GM23248 (cell line): ENCODE measurements at regions not wholly inside any gene's neighbourhood (a gene's known extent, or its start where the extent isn't known, plus 50 kb on each side); places are given as distances from the start of the nearest gene placed in this dataset.

Experiments used
- DNase-seq: peaks from one replicate; pipeline ENCODE4 v3.0.0-alpha.2; 2015
- H2AFZ ChIP-seq: fragments of 200-600 bp; sonication (generic); 2 replicates; pipeline ENCODE4 v1.6.1; 2016; ENCODE audit warnings: antibody characterized with exemption
- H3F3A ChIP-seq: fragments of 200-600 bp; sonication (generic); 2 replicates; pipeline ENCODE4 v1.6.1; 2016; ENCODE audit warnings: mild to moderate bottlenecking, antibody characterized with exemption, mixed run types; ENCODE audit not compliant: insufficient read depth
- H3K27ac ChIP-seq: fragments of 200-600 bp; sonication (generic); 2 replicates; pipeline ENCODE4 v1.5.1; 2016; ENCODE audit warnings: mild to moderate bottlenecking
- H3K27me3 ChIP-seq: fragments of 200-600 bp; sonication (generic); replicated peaks from 2 replicates; pipeline ENCODE4 v1.6.1; 2016; ENCODE audit warnings: mild to moderate bottlenecking; ENCODE audit not compliant: insufficient read depth
- H3K36me3 ChIP-seq: fragments of 200-600 bp; sonication (generic); 2 replicates; pipeline ENCODE4 v1.6.1; 2016; ENCODE audit warnings: low read depth, mild to moderate bottlenecking
- H3K4me1 ChIP-seq: fragments of 200-600 bp; sonication (generic); 2 replicates; pipeline ENCODE4 v1.6.1; 2016; ENCODE audit warnings: mild to moderate bottlenecking; ENCODE audit not compliant: insufficient read depth
- H3K4me2 ChIP-seq: fragments of 200-600 bp; sonication (generic); one replicate; pipeline ENCODE4 v1.6.1; 2016; ENCODE audit warnings: mild to moderate bottlenecking; ENCODE audit not compliant: unreplicated experiment
- H3K4me3 ChIP-seq: fragments of 200-600 bp; sonication (generic); 2 replicates; pipeline ENCODE4 v1.5.1; 2016; ENCODE audit warnings: mild to moderate bottlenecking
- H3K79me2 ChIP-seq: fragments of 200-600 bp; sonication (generic); 2 replicates; pipeline ENCODE4 v1.6.1; 2016; ENCODE audit warnings: mild to moderate bottlenecking; ENCODE audit not compliant: insufficient read depth
- H3K9ac ChIP-seq: fragments of 200-600 bp; sonication (generic); 2 replicates; pipeline ENCODE4 v1.6.1; 2016; ENCODE audit warnings: mild to moderate bottlenecking
- H3K9me2 ChIP-seq: fragments of 200-600 bp; sonication (generic); 2 replicates; pipeline ENCODE4 v1.6.1; 2016; ENCODE audit warnings: mixed run types, mild to moderate bottlenecking, moderate library complexity; ENCODE audit not compliant: insufficient read depth
- H3K9me3 ChIP-seq: fragments of 200-600 bp; sonication (generic); one replicate; pipeline ENCODE4 v1.6.1; 2017; ENCODE audit warnings: low read depth
- H4K20me1 ChIP-seq: fragments of 200-600 bp; sonication (generic); 2 replicates; pipeline ENCODE4 v1.6.0; 2016; ENCODE audit not compliant: insufficient read depth
- EZH2 ChIP-seq: fragments of 200-600 bp; sonication (generic); IDR thresholded peaks from 2 replicates; pipeline ENCODE4 v1.6.1; 2018; ENCODE audit warnings: antibody characterized with exemption, mild to moderate bottlenecking; ENCODE audit not compliant: insufficient read depth, poor library complexity, severe bottlenecking
- EZH2phosphoT487 ChIP-seq: fragments of 200-600 bp; sonication (generic); IDR thresholded peaks from 2 replicates; pipeline ENCODE4 v1.6.1; 2018; ENCODE audit warnings: antibody characterized with exemption, moderate library complexity, mild to moderate bottlenecking, low read depth; ENCODE audit not compliant: insufficient read depth
- WGBS, 2 experiments: methylation state at CpG; one replicate each; pipeline ENCODE4 v1.1.6; 2015 to 2017; ENCODE audit warnings: low lambda C conversion rate in 2 of 2, low coverage in 1 of 2; ENCODE audit errors: missing lambda C conversion rate in 2 of 2; 5-methylcytosine and 5-hydroxymethylcytosine counted together
- in situ Hi-C: fragments of 300-500 bp; cut with MboI; formaldehyde crosslinking; loops from 2 replicates; pipeline ENCODE4 v1.15.0; 2020

- in situ Hi-C loops: no loop called here
- Histone ChIP-seq H3K27me3 (no peaks in the 10 kb centered on the region), H3K27ac (no peak overlapping the region), H3F3A (no peaks in the 10 kb centered on the region), H3K4me3 (no peak overlapping the region), H3K9me2 (no peaks in the 10 kb centered on the region), H3K9me3 (no peaks in the 10 kb centered on the region), H4K20me1 (no peaks in the 10 kb centered on the region), H3K36me3 (no peaks in the 10 kb centered on the region), H2AFZ (no peak overlapping the region), H3K4me2 (no peak overlapping the region), H3K79me2 (no peaks in the 10 kb centered on the region), H3K9ac (no peak overlapping the region), H3K4me1 (no peaks in the 10 kb centered on the region)
- TF ChIP-seq EZH2 (no peak), EZH2phosphoT487 (no peak)
- WGBS, 2 experiments: 48 to 49% methylated on average over 17 of the region's 17 CpGs
- no peak for DNase-seq
Observed at GRCh38 chr6:67887747-67888545, 747.1 kb upstream of the ADGRB3 start.

- Histone ChIP-seq H3K9me2 (no peaks in the 10 kb centered on the region), H4K20me1 (no peaks in the 10 kb centered on the region), H3K9me3 (no peaks in the 10 kb centered on the region), H3K4me2 (no peak overlapping the region), H3K9ac (no peak overlapping the region), H3K4me1 (no peaks in the 10 kb centered on the region), H3K27ac (no peak overlapping the region), H2AFZ (no peak overlapping the region), H3K36me3 (no peaks in the 10 kb centered on the region), H3F3A (no peaks in the 10 kb centered on the region), H3K27me3 (no peaks in the 10 kb centered on the region), H3K79me2 (no peaks in the 10 kb centered on the region), H3K4me3 (no peak overlapping the region)
- WGBS, 2 experiments: 55 to 65% methylated on average over 4 of the region's 4 CpGs
- DNase-seq: no peak
- TF ChIP-seq EZH2 (no peak), EZH2phosphoT487 (no peak)
- in situ Hi-C loops: no loop called here
Observed at GRCh38 chr6:67887419-67887746, 747.7 kb upstream of the ADGRB3 start.

DNA sequence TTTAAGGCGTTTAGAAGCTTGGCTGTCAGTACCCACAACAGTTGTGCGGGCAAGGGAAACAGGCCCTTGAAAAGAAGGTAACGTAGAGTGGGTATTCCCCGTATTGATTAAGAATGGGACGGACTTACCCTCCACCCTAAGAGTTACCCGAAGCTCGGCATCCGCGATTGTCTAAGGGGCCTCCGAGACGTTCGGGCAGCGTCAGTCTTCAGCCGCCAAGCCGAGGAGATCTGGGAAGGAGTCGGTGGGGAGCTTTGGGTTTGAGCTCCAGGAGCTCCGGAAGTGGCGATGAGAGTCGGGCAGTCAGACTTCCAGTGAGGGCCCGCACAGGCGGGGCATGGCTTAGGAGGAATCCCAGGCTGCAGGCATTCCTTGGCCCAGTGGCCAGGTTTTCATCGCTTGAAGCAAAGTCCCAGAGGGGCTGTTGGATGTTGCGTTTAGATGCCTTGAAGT, 748.2 kb upstream of the ADGRB3 start:
- in situ Hi-C loops: no loop called here
- no peak overlapping the region for H3K9ac ChIP-seq
- 72 to 74% methylated on average over 22 to 23 of the region's 23 CpGs for WGBS, 2 experiments

GRCh38 chr6:67886036-67886707, 748.9 kb upstream of the ADGRB3 start:
- no peak for DNase-seq
- no peaks in the 10 kb centered on the region for H3K9me3 ChIP-seq

More for the DNA sequence above, 748.2 kb upstream of the ADGRB3 start:
- H3K27me3 ChIP-seq: no peaks in the 10 kb centered on the region
- TF ChIP-seq EZH2 (no peak), EZH2phosphoT487 (no peak)
- DNase-seq: no peak
- H3K79me2 ChIP-seq: no peaks in the 10 kb centered on the region
- H3F3A ChIP-seq: no peaks in the 10 kb centered on the region
- no peaks in the 10 kb centered on the region for H4K20me1 ChIP-seq
- no peak overlapping the region for H3K4me2 ChIP-seq
- no peaks in the 10 kb centered on the region for H3K4me1 ChIP-seq
- no peaks in the 10 kb centered on the region for H3K9me3 ChIP-seq
- H3K36me3 ChIP-seq: no peaks in the 10 kb centered on the region
- no peak overlapping the region for H3K27ac ChIP-seq
- H2AFZ ChIP-seq: no peak overlapping the region
- H3K4me3 ChIP-seq: no peak overlapping the region
- H3K9me2 ChIP-seq: no peaks in the 10 kb centered on the region

More at GRCh38 chr6:67886036-67886707, 748.9 kb upstream of the ADGRB3 start:
- in situ Hi-C loops: no loop called here
- H3F3A ChIP-seq: no peaks in the 10 kb centered on the region
- H3K4me2 ChIP-seq: no peak overlapping the region
- TF ChIP-seq EZH2: no peak
- no peak for TF ChIP-seq EZH2phosphoT487
- H3K36me3 ChIP-seq: no peaks in the 10 kb centered on the region
- no peak overlapping the region for H3K27ac ChIP-seq
- H3K27me3 ChIP-seq: no peaks in the 10 kb centered on the region
- no peak overlapping the region for H2AFZ ChIP-seq
- no peaks in the 10 kb centered on the region for H3K9me2 ChIP-seq
- no peak overlapping the region for H3K4me3 ChIP-seq
- no peak overlapping the region for H3K9ac ChIP-seq
- no peaks in the 10 kb centered on the region for H3K4me1 ChIP-seq
- no peaks in the 10 kb centered on the region for H3K79me2 ChIP-seq
- no peaks in the 10 kb centered on the region for H4K20me1 ChIP-seq
- WGBS, 2 experiments: 38 to 43% methylated on average over 5 of the region's 5 CpGs
